Esophagus squamous epithelium (tissue), 5 donors: ENCODE measurements at regions not wholly inside any gene's neighbourhood (a gene's known extent, or its start where the extent isn't known, plus 50 kb on each side); places are given as distances from the start of the nearest gene placed in this dataset.

Experiments
- DNase-seq: peaks from one replicate; lab custom pipeline; 2025; lab: John Stamatoyannopoulos, UW
- H3K27ac ChIP-seq, 4 donors: fragments of 200-600 bp; sonication (generic); one replicate each; pipeline ENCODE4 v1.5.1; 2016 to 2019; ENCODE audit warnings: mild to moderate bottlenecking in 1 of 4
- H3K27me3 ChIP-seq, 4 donors: fragments of 200-600 bp; sonication (generic); 1 replicate in 3 of 4; 2 replicates in 1 of 4; pipeline versions ENCODE4 v1.5.1 to v1.6.0; 2017 to 2021; ENCODE audit warnings: antibody characterized with exemption in 1 of 4
- H3K36me3 ChIP-seq, 3 donors: fragments of 200-600 bp; sonication (generic); one replicate each; pipeline ENCODE4 v1.5.1; 2016 to 2019
- H3K4me1 ChIP-seq, 3 donors: fragments of 200-600 bp; sonication (generic); one replicate each; pipeline ENCODE4 v1.5.1; 2017 to 2019
- H3K4me3 ChIP-seq, 4 donors: fragments of 200-600 bp; sonication (generic); 1 replicate in 3 of 4; 2 replicates in 1 of 4; pipeline ENCODE4 v1.5.1; 2016 to 2019; ENCODE audit warnings: mild to moderate bottlenecking in 2 of 4, moderate library complexity in 1 of 4
- H3K9me3 ChIP-seq, 3 donors: fragments of 200-600 bp; sonication (generic); one replicate each; pipeline ENCODE4 v1.5.1; 2016 to 2019
- CTCF ChIP-seq, 6 experiments: fragments of 450-650 bp in 4 of 6; fragments of 200-600 bp in 2 of 6; sonication (generic) in 2 of 6; IDR thresholded peaks; one replicate each; pipeline ENCODE4 v1.5.1; 2016 to 2019; ENCODE audit warnings: antibody characterized with exemption in 6 of 6, mild to moderate bottlenecking in 4 of 6, moderate library complexity in 4 of 6
- POLR2A ChIP-seq, 4 donors: fragments of 450-650 bp; IDR thresholded peaks; one replicate each; pipeline ENCODE4 v1.6.1; 2017; ENCODE audit warnings: antibody characterized with exemption in 4 of 4, mild to moderate bottlenecking in 4 of 4, moderate library complexity in 3 of 4
- WGBS, 2 donors: methylation state at CpG; one replicate each; pipeline ENCODE4 v1.1.5; 2018; 5-methylcytosine and 5-hydroxymethylcytosine counted together
- intact Hi-C: fragments of 100-400 bp; cut with DNase I; formaldehyde crosslinking; loops from one replicate; pipeline ENCODE4 v1.15.0; 2022
- donor health status: DM: yes; HTN: yes; CAD: no.

DNA sequence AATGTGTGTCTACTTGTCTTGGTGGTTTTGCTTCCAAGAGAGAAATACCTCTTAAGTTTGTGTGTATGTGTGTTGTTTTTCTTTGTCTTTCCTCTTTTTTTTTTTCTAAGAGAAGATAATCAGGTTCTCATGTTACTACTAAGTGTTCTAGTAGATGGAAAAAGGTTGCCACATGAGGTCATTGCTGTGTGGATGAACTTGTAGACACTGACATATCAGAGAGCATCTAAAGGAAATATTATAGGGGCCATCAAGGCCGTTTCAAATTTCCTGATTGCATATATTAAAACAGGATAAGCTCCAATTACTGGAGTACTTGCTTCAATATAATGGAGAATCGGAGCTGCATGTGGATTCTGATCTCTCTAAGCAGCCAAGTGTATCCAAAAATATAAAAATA lies 747.5 kb downstream of the NR2F2 start:
- Histone ChIP-seq H3K27me3 (no peaks in the 10 kb centered on the region), H3K9me3 (peaks cover 0 to 7% (median 0%) of the 10 kb centered on the region in 3 donors), H3K36me3 (no peaks in the 10 kb centered on the region), H3K27ac (no peak overlapping the region), H3K4me3 (no peak overlapping the region), H3K4me1 (no peaks in the 10 kb centered on the region)
- 31 to 42% methylated on average over 2 of the region's 2 CpGs for WGBS, 2 donors
- TF ChIP-seq CTCF (IDR thresholded peaks at IDR 0.05) = no peak
- intact Hi-C loops = no loop called here
- DNase-seq = no peak

- whole genome bisulfite sequencing, 2 donors = 38 to 67% methylated on average over 6 of the region's 6 CpGs
- intact Hi-C loops = no loop called here
- Histone ChIP-seq H3K4me1 (no peaks in the 10 kb centered on the region), H3K9me3 (peaks cover 0 to 7% (median 0%) of the 10 kb centered on the region in 3 donors), H3K36me3 (no peaks in the 10 kb centered on the region), H3K27ac (no peak overlapping the region), H3K4me3 (no peak overlapping the region), H3K27me3 (no peaks in the 10 kb centered on the region)
- no peak for TF ChIP-seq POLR2A (IDR thresholded peaks at IDR 0.05)
- no peak for TF ChIP-seq CTCF (IDR thresholded peaks at IDR 0.05)
- DNase-seq = no peak
Observed at GRCh38 chr15:97078591-97078990, 748.1 kb downstream of the NR2F2 start.

DNA sequence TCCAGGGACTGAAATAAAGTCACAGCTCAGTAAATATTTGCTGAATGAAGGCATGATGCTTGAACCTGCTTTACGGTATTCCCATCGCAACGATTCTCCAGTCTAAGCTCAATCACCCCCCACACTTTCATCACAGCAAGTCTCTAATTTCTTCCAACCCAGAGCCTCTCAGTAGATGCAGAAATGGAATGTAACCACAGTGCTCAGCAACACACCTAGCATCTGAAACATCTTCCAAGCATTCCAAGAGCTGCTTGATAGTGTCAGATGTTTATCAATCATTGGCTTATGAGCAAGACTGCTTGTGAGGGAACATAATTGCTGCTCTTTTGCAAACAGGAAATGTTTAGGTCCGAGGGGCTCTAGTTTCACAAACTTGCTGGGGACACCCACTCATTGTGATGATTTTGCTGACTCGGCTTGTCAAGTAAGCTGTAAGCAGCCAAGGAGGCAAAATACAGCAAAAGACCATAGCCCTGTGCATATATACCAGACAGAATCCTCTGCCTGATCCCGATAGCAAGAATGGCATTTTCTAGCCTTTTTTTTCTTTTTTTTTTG lies 751.2 kb downstream of the NR2F2 start:
- H3K4me1 ChIP-seq = no peaks in the 10 kb centered on the region
- no peak for DNase-seq
- WGBS, 2 donors = 77 to 79% methylated on average over 6 of the region's 6 CpGs
- no peaks in the 10 kb centered on the region for H3K36me3 ChIP-seq
- no peak for TF ChIP-seq POLR2A (IDR thresholded peaks at IDR 0.05)
- TF ChIP-seq CTCF (IDR thresholded peaks at IDR 0.05) = no peak
- no peak overlapping the region for H3K4me3 ChIP-seq
- H3K9me3 ChIP-seq = no peaks in the 10 kb centered on the region
- H3K27ac ChIP-seq = no peak overlapping the region
- H3K27me3 ChIP-seq = no peaks in the 10 kb centered on the region
- intact Hi-C loops = no loop called here

- Histone ChIP-seq H3K9me3 (no peaks in the 10 kb centered on the region), H3K4me1 (no peaks in the 10 kb centered on the region), H3K27me3 (no peaks in the 10 kb centered on the region), H3K27ac (no peak overlapping the region), H3K36me3 (no peaks in the 10 kb centered on the region), H3K4me3 (no peak overlapping the region)
- 40 to 66% methylated on average over 2 to 9 of the region's 9 CpGs for WGBS, 2 donors
- intact Hi-C loops = no loop called here
- no peak for DNase-seq
- TF ChIP-seq POLR2A (IDR thresholded peaks at IDR 0.05) = no peak
- no peak for TF ChIP-seq CTCF (IDR thresholded peaks at IDR 0.05)
Observed at GRCh38 chr15:97082830-97083229, 752.3 kb downstream of the NR2F2 start.

DNA sequence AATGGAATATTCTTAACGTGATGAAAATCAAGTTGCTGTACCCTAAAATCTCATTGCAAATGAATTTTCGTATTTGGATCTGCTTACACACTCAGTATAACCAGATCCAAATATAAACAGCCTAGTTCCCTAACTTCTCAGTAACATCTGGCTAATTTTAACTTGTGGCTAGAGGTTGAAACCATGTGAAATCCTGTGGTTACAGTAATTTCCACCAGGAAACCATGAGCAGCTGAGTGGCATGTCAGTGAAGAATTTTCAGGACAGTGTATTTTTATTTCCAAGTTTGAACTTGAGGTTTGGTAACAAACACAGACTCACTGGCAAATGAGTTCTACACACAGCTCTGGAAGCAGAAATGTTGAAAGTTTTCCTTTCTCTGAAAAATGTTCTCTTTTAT lies 754.1 kb downstream of the NR2F2 start:
- Histone ChIP-seq H3K27me3 (no peaks in the 10 kb centered on the region), H3K36me3 (no peaks in the 10 kb centered on the region), H3K27ac (no peak overlapping the region), H3K4me3 (no peak overlapping the region), H3K9me3 (no peaks in the 10 kb centered on the region), H3K4me1 (no peaks in the 10 kb centered on the region)
- TF ChIP-seq CTCF (IDR thresholded peaks at IDR 0.05) (no peak), POLR2A (IDR thresholded peaks at IDR 0.05) (no peak)
- intact Hi-C loops = no loop called here
- WGBS, 2 donors = 36 to 43% methylated on average over 2 of the region's 2 CpGs
- DNase-seq = no peak
